IMR-90 (cell line): ENCODE measurements at regions not wholly inside any gene's neighbourhood (a gene's known extent, or its start where the extent isn't known, plus 50 kb on each side); places are given as distances from the start of the nearest gene placed in this dataset.

Experiments used
- ATAC-seq: fragments of 200-7000 bp; cut with Tn5 transposase; 2 replicates; pipeline ENCODE4 v1.9.1; 2020; ENCODE audit warnings: low read depth, mild to moderate bottlenecking, moderate library complexity
- BruUV-seq: library from RNA; stranded (reverse); fragments of 400-500 nt; replicated peaks from 2 replicates; lab custom pipeline; 2021; lab: Mats Ljungman, UMichigan
- CTCF ChIA-PET: fragments of 300-600 bp; formaldehyde crosslinking; extraction: SDS; loops from one replicate; lab custom pipeline; 2021; ENCODE audit warnings: antibody characterized with exemption; lab: Yijun Ruan, JAX
- POLR2A ChIA-PET: fragments of 300-600 bp; sonication (Branson Sonifier 250); formaldehyde crosslinking; loops from one replicate; lab custom pipeline; 2022; ENCODE audit warnings: antibody characterized with exemption; ENCODE audit not compliant: unreplicated experiment; lab: Charles Lee
- DNase-seq: peaks from one replicate; pipeline ENCODE4 v3.0.0; 2013
- H2AFZ ChIP-seq: replicated peaks from 2 replicates; pipeline ENCODE3; 2013; ENCODE audit warnings: low read length, mild to moderate bottlenecking; ENCODE audit not compliant: poor library complexity
- H2AK5ac ChIP-seq: 2 replicates; pipeline ENCODE4 v1.6.1; 2013; ENCODE audit warnings: low read depth, low read length, inconsistent platforms
- H2AK9ac ChIP-seq: replicated peaks from 2 replicates; pipeline ENCODE3; 2013; ENCODE audit warnings: mild to moderate bottlenecking, low read depth, low read length, moderate library complexity; ENCODE audit not compliant: poor library complexity
- H2BK120ac ChIP-seq: 2 replicates; pipeline ENCODE4 v1.6.1; 2013; ENCODE audit warnings: low read depth, low read length, inconsistent platforms
- H2BK15ac ChIP-seq: 3 replicates; pipeline ENCODE4 v1.6.1; 2013; ENCODE audit warnings: low read depth, low read length, inconsistent platforms
- H2BK20ac ChIP-seq: 2 replicates; pipeline ENCODE4 v1.6.1; 2013; ENCODE audit warnings: low read depth, mild to moderate bottlenecking, inconsistent platforms, low read length, moderate library complexity
- H2BK5ac ChIP-seq: 2 replicates; pipeline ENCODE4 v1.6.1; 2013; ENCODE audit warnings: mild to moderate bottlenecking, low read depth, low read length, inconsistent platforms; ENCODE audit not compliant: poor library complexity, severe bottlenecking
- H3K14ac ChIP-seq: replicated peaks from 2 replicates; pipeline ENCODE4 v1.6.1; 2013; ENCODE audit warnings: low read depth, low read length, inconsistent platforms
- H3K18ac ChIP-seq: 2 replicates; pipeline ENCODE4 v1.6.1; 2013; ENCODE audit warnings: low read depth, low read length, control low read depth
- H3K23ac ChIP-seq: 2 replicates; pipeline ENCODE4 v1.6.1; 2013; ENCODE audit warnings: low read depth, low read length, inconsistent platforms
- H3K27ac ChIP-seq: 2 replicates; pipeline ENCODE4 v1.5.1; 2013; ENCODE audit warnings: mild to moderate bottlenecking, control low read depth, low read length; ENCODE audit not compliant: insufficient read depth
- H3K27me3 ChIP-seq: 2 replicates; pipeline ENCODE4 v1.6.1; 2013; ENCODE audit warnings: low read length; ENCODE audit not compliant: control insufficient read depth, insufficient read depth
- H3K36me3 ChIP-seq: 2 replicates; pipeline ENCODE4 v1.6.1; 2013; ENCODE audit warnings: low read length, mixed read lengths; ENCODE audit not compliant: control insufficient read depth, insufficient read depth
- H3K4ac ChIP-seq: 2 replicates; pipeline ENCODE4 v1.6.1; 2013; ENCODE audit warnings: low read depth, low read length, inconsistent platforms
- H3K4me1 ChIP-seq: 2 replicates; pipeline ENCODE4 v1.6.1; 2013; ENCODE audit warnings: low read length, mixed read lengths; ENCODE audit not compliant: control insufficient read depth, insufficient read depth
- H3K4me2 ChIP-seq: 2 replicates; pipeline ENCODE4 v1.6.1; 2013; ENCODE audit warnings: low read depth, mild to moderate bottlenecking, control low read depth, low read length, moderate library complexity
- H3K4me3 ChIP-seq: 2 replicates; pipeline ENCODE4 v1.5.1; 2013; ENCODE audit warnings: low read depth, mild to moderate bottlenecking, control low read depth, low read length, moderate library complexity; ENCODE audit not compliant: insufficient read depth
- H3K56ac ChIP-seq: 2 replicates; pipeline ENCODE4 v1.6.1; 2013; ENCODE audit warnings: low read length, inconsistent platforms; ENCODE audit not compliant: insufficient read depth; ENCODE audit errors: extremely low read depth
- H3K79me1 ChIP-seq, 2 experiments: 2 replicates each; pipeline ENCODE4 v1.6.1; 2013; ENCODE audit warnings: low read length in 2 of 2, inconsistent platforms in 1 of 2, low read depth in 1 of 2
- H3K9ac ChIP-seq: 2 replicates; pipeline ENCODE4 v1.6.1; 2013; ENCODE audit warnings: low read depth, low read length, control low read depth
- H3K9me1 ChIP-seq: 2 replicates; pipeline ENCODE4 v1.6.1; 2013; ENCODE audit warnings: low read length, inconsistent platforms; ENCODE audit not compliant: insufficient read depth
- H3K9me3 ChIP-seq: 2 replicates; pipeline ENCODE4 v1.6.1; 2013; ENCODE audit warnings: low read length; ENCODE audit not compliant: control insufficient read depth, insufficient read depth
- H4K20me1 ChIP-seq: 2 replicates; pipeline ENCODE4 v1.6.1; 2013; ENCODE audit warnings: low read length, inconsistent platforms; ENCODE audit not compliant: insufficient read depth
- H4K5ac ChIP-seq: 2 replicates; pipeline ENCODE4 v1.6.1; 2013; ENCODE audit warnings: mild to moderate bottlenecking, low read depth, low read length, control low read depth
- H4K8ac ChIP-seq, 2 experiments: 2 replicates each; pipeline ENCODE4 v1.6.1; 2013; ENCODE audit warnings: low read depth in 2 of 2, low read length in 2 of 2, control low read depth in 1 of 2, inconsistent platforms in 1 of 2
- H4K91ac ChIP-seq: 2 replicates; pipeline ENCODE4 v1.6.1; 2013; ENCODE audit warnings: low read depth, low read length, inconsistent platforms; ENCODE audit not compliant: insufficient read depth
- BHLHE40 ChIP-seq: fragments of 150-350 bp; IDR thresholded peaks from 2 replicates; pipeline ENCODE4 v1.6.1; 2016; ENCODE audit warnings: mild to moderate bottlenecking, low read depth, low read length
- FOS ChIP-seq: fragments of 150-350 bp; IDR thresholded peaks from 2 replicates; pipeline ENCODE4 v1.6.1; 2016; ENCODE audit warnings: low read depth, low read length
- MAFK ChIP-seq: IDR thresholded peaks from 2 replicates; pipeline ENCODE4 v1.6.1; 2012; ENCODE audit warnings: low read depth, low read length, improper control_type of control experiment
- POLR2A ChIP-seq: IDR thresholded peaks from 2 replicates; pipeline ENCODE4 v1.6.1; 2012; ENCODE audit warnings: mild to moderate bottlenecking, low read depth, low read length
- WGBS, 2 experiments: methylation state at CpG; one replicate each; pipeline versions ENCODE4 v1.1.5 to v1.1.7; 2013; ENCODE audit warnings: missing lambda C conversion rate in 2 of 2; ENCODE audit not compliant: insufficient read length in 1 of 2; ENCODE audit errors: extremely low coverage in 2 of 2; 5-methylcytosine and 5-hydroxymethylcytosine counted together
- dilution Hi-C: fragments of 300-500 bp; cut with HindIII; formaldehyde crosslinking; loops from one replicate; pipeline ENCODE4 v1.14.3; 2018; ENCODE audit warnings: low sequenced_read_pairs; ENCODE audit not compliant: unreplicated experiment
- in situ Hi-C: fragments of 300-500 bp; cut with MboI; formaldehyde crosslinking; loops from 3 replicates; pipeline ENCODE4 v1.14.3; 2019; ENCODE audit warnings: low sequenced_read_pairs, inconsistent platforms, mixed read lengths
- intact Hi-C: fragments of 100-400 bp; cut with micrococcal nuclease; formaldehyde crosslinking; loops from 2 replicates; pipeline ENCODE4 v1.10.0; 2022

DNA sequence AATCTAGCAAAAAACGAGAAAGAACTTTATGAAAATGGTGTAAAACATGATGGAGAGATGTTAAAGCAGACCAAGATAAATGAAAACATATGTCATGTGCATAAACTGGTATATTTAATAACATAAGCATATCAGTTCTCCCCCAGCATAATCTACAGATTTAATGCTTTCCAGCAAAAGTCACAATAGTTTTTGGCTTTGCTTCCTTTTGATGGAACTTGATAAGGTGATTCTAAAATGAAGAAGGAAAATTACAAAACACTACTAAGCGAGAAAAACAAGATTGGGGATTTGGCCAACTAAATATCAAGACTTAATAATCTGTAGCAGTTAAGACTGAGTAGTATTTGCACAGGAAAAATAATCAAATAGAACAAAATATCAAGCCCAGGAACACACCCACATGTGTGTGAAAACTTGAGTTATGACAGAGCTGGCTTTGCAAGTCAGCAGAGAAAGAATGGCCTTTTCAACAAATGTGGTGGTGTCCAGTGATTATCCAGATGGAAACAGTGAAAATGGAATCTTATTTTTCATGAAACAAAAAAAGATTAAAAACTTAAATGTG, 83.7 kb upstream of the L3MBTL4 start:
- Histone ChIP-seq H3K4ac (no peak overlapping the region), H3K36me3 (no peaks in the 10 kb centered on the region), H2BK120ac (no peak overlapping the region), H2AK5ac (no peak overlapping the region), H2AK9ac (no peak overlapping the region), H2BK15ac (no peak overlapping the region), H3K4me3 (no peak overlapping the region), H4K20me1 (no peaks in the 10 kb centered on the region), H2AFZ (no peak overlapping the region), H3K14ac (no peak overlapping the region), H3K9me1 (no peaks in the 10 kb centered on the region), H3K23ac (no peak overlapping the region), H3K27ac (no peak overlapping the region), H3K4me2 (no peak overlapping the region), H4K91ac (no peak overlapping the region), H3K79me1 (no peaks in the 10 kb centered on the region), H4K5ac (no peak overlapping the region), H3K4me1 (no peaks in the 10 kb centered on the region), H3K9ac (no peak overlapping the region), H3K27me3 (no peaks in the 10 kb centered on the region), H3K9me3 (no peaks in the 10 kb centered on the region), H2BK5ac (no peak overlapping the region), H4K8ac (no peak overlapping the region), H2BK20ac (no peak overlapping the region), H3K18ac (no peak overlapping the region), H3K56ac (no peak overlapping the region)
- dilution Hi-C loops (no loop called here), in situ Hi-C loops (no loop called here), intact Hi-C loops (no loop called here)
- ChIA-PET POLR2A (no interaction called here), CTCF (no interaction called here)
- TF ChIP-seq MAFK (no peak), POLR2A (no peak), BHLHE40 (no peak), FOS (no peak)
- no TSS peak for BruUV-seq
- no peak for ATAC-seq
- WGBS, 2 experiments, result no CpG with 5 or more reads among the region's 2 CpGs
- no peak for DNase-seq
